Nephron progenitor cell (in vitro differentiated cells): ENCODE measurements at regions not wholly inside any gene's neighbourhood (a gene's known extent, or its start where the extent isn't known, plus 50 kb on each side); places are given as distances from the start of the nearest gene placed in this dataset.

Source experiments
- DNase-seq: peaks from one replicate; pipeline ENCODE4 v3.0.0; 2021
- H3K27ac Mint-ChIP-seq: 2 replicates; pipeline ENCODE4 v1.8.0; 2021; ENCODE audit warnings: mild to moderate bottlenecking, moderate library complexity, mixed read lengths
- H3K27me3 Mint-ChIP-seq: 2 replicates; pipeline ENCODE4 v1.8.0; 2021; ENCODE audit warnings: mild to moderate bottlenecking, low read depth, mixed read lengths; ENCODE audit not compliant: poor library complexity
- H3K36me3 Mint-ChIP-seq: 2 replicates; pipeline ENCODE4 v1.8.0; 2021; ENCODE audit warnings: low read depth, mixed read lengths
- H3K4me1 Mint-ChIP-seq: 2 replicates; pipeline ENCODE4 v1.8.0; 2021; ENCODE audit warnings: mixed read lengths
- H3K4me3 Mint-ChIP-seq: 2 replicates; pipeline ENCODE4 v1.8.0; 2021; ENCODE audit warnings: mild to moderate bottlenecking, moderate library complexity, mixed read lengths
- H3K9me3 Mint-ChIP-seq: 2 replicates; pipeline ENCODE4 v1.8.0; 2021; ENCODE audit warnings: mild to moderate bottlenecking, moderate library complexity, mixed read lengths
- CTCF ChIP-seq: fragments of 200-600 bp; sonication (generic); IDR thresholded peaks from 2 replicates; pipeline ENCODE4 v1.5.0; 2021; ENCODE audit warnings: antibody characterized with exemption

- H3K27ac Mint-ChIP-seq = no peak overlapping the region
- peaks cover 8% of the 10 kb centered on the region for H3K27me3 Mint-ChIP-seq
- peaks cover 33% of the 10 kb centered on the region for H3K4me1 Mint-ChIP-seq
- no peak for TF ChIP-seq CTCF
- no peaks in the 10 kb centered on the region for H3K36me3 Mint-ChIP-seq
- H3K9me3 Mint-ChIP-seq = peaks cover 18% of the 10 kb centered on the region
- DNase-seq = no peak
- H3K4me3 Mint-ChIP-seq = no peak overlapping the region
Measured at GRCh38 chr22:27283714-27284113, 517.8 kb downstream of the MN1 start.

GRCh38 chr22:27284324-27284723, 517.2 kb downstream of the MN1 start:
- DNase-seq = no peak
- H3K4me1 Mint-ChIP-seq = peaks cover 39% of the 10 kb centered on the region
- H3K4me3 Mint-ChIP-seq = no peak overlapping the region
- no peaks in the 10 kb centered on the region for H3K36me3 Mint-ChIP-seq
- TF ChIP-seq CTCF = no peak
- H3K27me3 Mint-ChIP-seq = peaks cover 7% of the 10 kb centered on the region
- no peak overlapping the region for H3K27ac Mint-ChIP-seq
- peaks cover 18% of the 10 kb centered on the region for H3K9me3 Mint-ChIP-seq

- Mint-ChIP-seq H3K27ac (no peak overlapping the region), H3K4me1 (peaks cover 42% of the 10 kb centered on the region), H3K4me3 (no peak overlapping the region), H3K27me3 (peaks cover 8% of the 10 kb centered on the region), H3K36me3 (no peaks in the 10 kb centered on the region), H3K9me3 (peaks cover 15% of the 10 kb centered on the region)
- DNase-seq = no peak
- no peak for TF ChIP-seq CTCF
Measured at GRCh38 chr22:27286711-27287110, 514.8 kb downstream of the MN1 start.

- TF ChIP-seq CTCF = no peak
- DNase-seq = no peak
- Mint-ChIP-seq H3K9me3 (no peaks in the 10 kb centered on the region), H3K27me3 (peaks cover 44% of the 10 kb centered on the region), H3K4me3 (no peak overlapping the region), H3K36me3 (no peaks in the 10 kb centered on the region), H3K4me1 (peaks cover 43% of the 10 kb centered on the region), H3K27ac (no peak overlapping the region)
Measured at GRCh38 chr22:27292542-27293299, 508.8 kb downstream of the MN1 start.

- H3K4me1 Mint-ChIP-seq = peaks cover 43% of the 10 kb centered on the region
- no peaks in the 10 kb centered on the region for H3K36me3 Mint-ChIP-seq
- no peak overlapping the region for H3K4me3 Mint-ChIP-seq
- no peaks in the 10 kb centered on the region for H3K9me3 Mint-ChIP-seq
- peaks cover 56% of the 10 kb centered on the region for H3K27me3 Mint-ChIP-seq
- no peak for TF ChIP-seq CTCF
- no peak for DNase-seq
- no peak overlapping the region for H3K27ac Mint-ChIP-seq
Measured at GRCh38 chr22:27293721-27294445, 507.7 kb downstream of the MN1 start.
